ENCODE measurements at regions not wholly inside any gene's neighbourhood (a gene's known extent, or its start where the extent isn't known, plus 50 kb on each side); places are given as distances from the start of the nearest gene placed in this dataset.

GRCh38 chr3:35987386-35987785 lies 348.1 kb downstream of the ARPP21 start:
- no peak for TF ChIP-seq YY1 (IDR thresholded peaks at IDR 0.05; ENCODE audit: insufficient read depth, insufficient read length)
- TF ChIP-seq ZNF274 (IDR thresholded peaks at IDR 0.05; ENCODE audit: low read depth, low read length), result no peak
